ENCODE measurements at regions not wholly inside any gene's neighbourhood (a gene's known extent, or its start where the extent isn't known, plus 50 kb on each side); places are given as distances from the start of the nearest gene placed in this dataset.

DNA sequence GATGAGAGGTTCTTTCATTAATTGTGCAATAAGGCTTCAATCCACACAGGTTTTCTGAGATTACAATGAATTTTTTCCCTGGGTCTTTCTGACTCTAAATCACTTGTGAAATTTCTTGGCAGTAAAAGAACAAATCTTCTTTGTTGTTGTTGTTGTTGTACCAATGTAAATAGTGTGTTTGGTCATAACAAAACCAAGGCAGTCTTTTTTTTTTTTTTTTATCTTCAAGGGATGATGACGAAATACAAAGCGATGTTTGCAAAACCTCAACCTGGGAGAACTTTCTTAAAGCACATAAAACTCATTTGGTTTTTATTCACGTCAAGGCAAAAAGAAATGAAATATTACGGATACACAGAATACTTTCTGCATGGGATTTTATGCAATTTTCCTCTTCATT, 462.0 kb downstream of the LIG4 start (continued):
- TF ChIP-seq, protein P1, sequence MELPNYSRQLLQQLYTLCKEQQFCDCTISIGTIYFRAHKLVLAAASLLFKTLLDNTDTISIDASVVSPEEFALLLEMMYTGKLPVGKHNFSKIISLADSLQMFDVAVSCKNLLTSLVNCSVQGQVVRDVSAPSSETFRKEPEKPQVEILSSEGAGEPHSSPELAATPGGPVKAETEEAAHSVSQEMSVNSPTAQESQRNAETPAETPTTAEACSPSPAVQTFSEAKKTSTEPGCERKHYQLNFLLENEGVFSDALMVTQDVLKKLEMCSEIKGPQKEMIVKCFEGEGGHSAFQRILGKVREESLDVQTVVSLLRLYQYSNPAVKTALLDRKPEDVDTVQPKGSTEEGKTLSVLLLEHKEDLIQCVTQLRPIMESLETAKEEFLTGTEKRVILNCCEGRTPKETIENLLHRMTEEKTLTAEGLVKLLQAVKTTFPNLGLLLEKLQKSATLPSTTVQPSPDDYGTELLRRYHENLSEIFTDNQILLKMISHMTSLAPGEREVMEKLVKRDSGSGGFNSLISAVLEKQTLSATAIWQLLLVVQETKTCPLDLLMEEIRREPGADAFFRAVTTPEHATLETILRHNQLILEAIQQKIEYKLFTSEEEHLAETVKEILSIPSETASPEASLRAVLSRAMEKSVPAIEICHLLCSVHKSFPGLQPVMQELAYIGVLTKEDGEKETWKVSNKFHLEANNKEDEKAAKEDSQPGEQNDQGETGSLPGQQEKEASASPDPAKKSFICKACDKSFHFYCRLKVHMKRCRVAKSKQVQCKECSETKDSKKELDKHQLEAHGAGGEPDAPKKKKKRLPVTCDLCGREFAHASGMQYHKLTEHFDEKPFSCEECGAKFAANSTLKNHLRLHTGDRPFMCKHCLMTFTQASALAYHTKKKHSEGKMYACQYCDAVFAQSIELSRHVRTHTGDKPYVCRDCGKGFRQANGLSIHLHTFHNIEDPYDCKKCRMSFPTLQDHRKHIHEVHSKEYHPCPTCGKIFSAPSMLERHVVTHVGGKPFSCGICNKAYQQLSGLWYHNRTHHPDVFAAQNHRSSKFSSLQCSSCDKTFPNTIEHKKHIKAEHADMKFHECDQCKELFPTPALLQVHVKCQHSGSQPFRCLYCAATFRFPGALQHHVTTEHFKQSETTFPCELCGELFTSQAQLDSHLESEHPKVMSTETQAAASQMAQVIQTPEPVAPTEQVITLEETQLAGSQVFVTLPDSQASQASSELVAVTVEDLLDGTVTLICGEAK (IDR thresholded peaks at IDR 0.05) = no peak
- TF ChIP-seq, protein P1 (CRISPR knock-in tag; IDR thresholded peaks at IDR 0.05) = no peak
- TF ChIP-seq PHF21A (IDR thresholded peaks at IDR 0.05; ENCODE audit: borderline replicate concordance, low read depth) (no peak), TARDBP (IDR thresholded peaks at IDR 0.05) (no peak), ZNF830 (CRISPR knock-in tag; IDR thresholded peaks at IDR 0.05) (no peak)

Data from K562 (cell line).